Hippocampal formation (tissue), 2 donors: ENCODE measurements at regions not wholly inside any gene's neighbourhood (a gene's known extent, or its start where the extent isn't known, plus 50 kb on each side); places are given as distances from the start of the nearest gene placed in this dataset.
"Not testable (repeated sequence)": the region's sequence is repeated elsewhere in the genome, so short reads cannot be mapped to it uniquely, and the experiment has no call there.

Source experiments
- DNase-seq, 2 donors: peaks; one replicate each; lab custom pipeline; 2025; lab: John Stamatoyannopoulos, UW

GRCh38 chr4:114296126-114296525 is 302.5 kb upstream of the UGT8 start:
- no peak for DNase-seq

GRCh38 chr4:114302472-114302871 is 296.1 kb upstream of the UGT8 start:
- DNase-seq: no peak

DNA sequence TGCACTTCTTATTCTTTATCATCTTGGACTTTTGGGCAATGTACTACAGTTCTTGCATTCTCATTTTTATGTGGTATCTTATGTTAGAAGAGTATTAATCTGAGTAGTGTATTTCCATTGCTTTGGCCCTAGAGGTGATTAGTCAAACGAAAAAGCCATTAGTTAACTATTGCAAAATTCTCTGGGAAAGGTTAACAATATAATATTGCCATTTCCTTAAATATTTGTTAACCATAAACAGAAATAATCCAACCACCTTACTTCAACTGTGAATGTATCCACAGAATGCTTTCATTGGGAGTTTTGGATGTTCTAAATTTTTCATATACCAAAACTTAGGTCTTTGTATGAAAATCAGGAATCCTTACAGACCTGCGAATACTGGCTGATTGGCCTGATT is 294.6 kb upstream of the UGT8 start:
- DNase-seq: no peak

GRCh38 chr4:114304567-114304966 is 294.0 kb upstream of the UGT8 start:
- no peak for DNase-seq

DNA sequence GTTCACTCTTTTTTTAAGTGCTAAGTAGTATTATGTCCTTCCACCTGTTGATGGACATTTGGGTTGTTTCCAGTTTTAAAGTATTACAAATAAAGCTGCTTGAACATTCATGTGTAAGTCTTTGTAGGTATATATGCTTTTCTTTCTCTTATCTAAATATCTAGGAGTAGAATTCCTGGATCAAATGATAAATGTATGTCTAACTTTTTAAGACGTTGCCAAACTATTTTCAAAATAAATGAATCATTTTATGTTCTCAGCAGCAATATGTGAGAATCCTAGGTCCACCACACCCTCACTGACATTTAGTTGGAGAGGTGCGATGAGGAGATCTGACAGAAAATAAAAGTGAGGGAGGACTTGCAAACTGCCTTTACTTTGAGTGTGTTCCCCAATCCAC is 291.7 kb upstream of the UGT8 start:
- DNase-seq: no peak

- DNase-seq: no peak
These were observed 288.2 kb upstream of the UGT8 start for GRCh38 chr4:114310296-114310925.

DNA sequence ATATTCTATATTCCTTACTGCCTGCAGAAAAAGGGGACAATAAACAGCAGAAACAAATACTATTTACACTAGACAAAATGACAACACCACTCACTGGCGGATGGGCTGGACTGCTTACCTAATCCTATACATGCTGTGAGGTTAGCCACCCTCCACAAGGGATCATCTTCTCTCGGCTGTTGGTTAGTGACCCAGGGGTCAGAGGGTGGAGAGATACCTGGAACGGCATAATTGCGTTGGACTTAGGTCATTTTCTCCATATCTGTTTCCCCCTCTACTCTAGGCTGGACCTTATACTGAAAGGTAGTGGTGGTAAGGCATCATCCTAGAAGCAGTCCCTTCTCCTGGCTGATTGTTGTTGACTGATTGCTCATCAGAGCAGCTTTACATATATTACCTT is 286.8 kb upstream of the UGT8 start:
- DNase-seq: no peak

DNA sequence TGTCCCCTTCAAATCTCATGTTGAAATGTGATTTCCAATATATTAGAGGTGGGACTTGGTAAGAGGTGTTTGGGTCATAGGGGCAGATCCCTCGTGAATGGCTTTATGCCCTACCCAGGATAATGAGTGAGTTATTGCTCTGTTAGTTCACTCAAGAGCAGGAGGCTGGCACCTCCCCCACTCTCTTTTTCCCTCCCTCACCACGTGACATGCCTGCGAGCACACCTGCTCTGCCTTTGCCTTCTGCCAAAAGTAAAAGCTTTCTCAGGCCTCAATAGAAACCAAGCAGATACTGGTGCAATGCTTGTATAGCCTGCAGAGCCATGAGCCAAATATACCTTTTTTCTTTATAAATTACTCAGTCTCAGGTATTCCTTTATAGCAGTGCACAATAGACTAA is 286.3 kb upstream of the UGT8 start:
- DNase-seq: no peak

GRCh38 chr4:114316789-114317188 is 281.8 kb upstream of the UGT8 start:
- DNase-seq: no peak

- no peak for DNase-seq
These were observed 281.0 kb upstream of the UGT8 start for GRCh38 chr4:114317564-114317963.

- no peak for DNase-seq
These were observed 280.3 kb upstream of the UGT8 start for GRCh38 chr4:114318309-114318708.

- no peak for DNase-seq
These were observed 278.5 kb upstream of the UGT8 start for GRCh38 chr4:114320126-114320525.

GRCh38 chr4:114321366-114321765 is 277.2 kb upstream of the UGT8 start:
- DNase-seq: no peak

DNA sequence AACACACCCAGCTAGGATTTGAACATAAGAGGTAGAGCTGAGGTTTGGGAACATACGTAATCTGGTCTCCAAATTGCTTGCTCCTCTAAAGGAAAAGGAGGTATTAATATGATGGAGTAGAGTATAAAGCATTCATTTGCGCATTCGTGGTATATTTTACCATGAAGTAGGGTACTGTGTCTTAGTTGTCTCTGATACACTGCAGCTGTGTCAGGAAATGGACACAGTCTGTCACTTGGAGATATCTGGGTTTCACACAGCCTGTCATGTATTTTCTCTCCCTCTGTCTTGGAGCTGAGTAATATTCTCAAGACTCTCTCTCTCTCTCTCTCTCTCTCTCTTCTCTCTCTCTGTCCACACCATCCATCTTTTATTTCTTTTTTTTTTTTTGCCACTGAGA is 274.8 kb upstream of the UGT8 start:
- DNase-seq: no peak

DNA sequence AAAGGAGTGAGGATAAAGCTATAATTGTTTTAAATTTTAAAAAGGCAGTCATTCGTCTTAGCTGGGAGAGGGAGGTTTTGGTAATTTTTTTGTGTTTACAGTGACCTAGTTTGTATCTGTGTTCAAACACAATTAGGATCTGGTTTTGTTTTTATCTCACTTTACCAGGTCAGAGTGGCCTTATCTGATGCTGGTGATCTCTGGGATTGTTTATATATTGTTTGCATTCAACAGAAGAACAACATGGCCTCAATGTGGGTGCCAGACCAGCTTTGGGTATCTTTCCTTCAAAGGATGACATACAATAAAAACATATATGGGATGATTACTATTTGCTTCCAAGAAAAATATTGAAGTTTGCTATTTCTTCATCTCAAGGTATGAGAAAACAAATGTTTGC is 272.2 kb upstream of the UGT8 start:
- DNase-seq: no peak

GRCh38 chr4:114332119-114332518 is 266.5 kb upstream of the UGT8 start:
- no peak for DNase-seq

- not testable (repeated sequence) for DNase-seq
These were observed 264.2 kb upstream of the UGT8 start for GRCh38 chr4:114334363-114334762.

- no peak for DNase-seq
These were observed 263.7 kb upstream of the UGT8 start for GRCh38 chr4:114334884-114335330.

DNA sequence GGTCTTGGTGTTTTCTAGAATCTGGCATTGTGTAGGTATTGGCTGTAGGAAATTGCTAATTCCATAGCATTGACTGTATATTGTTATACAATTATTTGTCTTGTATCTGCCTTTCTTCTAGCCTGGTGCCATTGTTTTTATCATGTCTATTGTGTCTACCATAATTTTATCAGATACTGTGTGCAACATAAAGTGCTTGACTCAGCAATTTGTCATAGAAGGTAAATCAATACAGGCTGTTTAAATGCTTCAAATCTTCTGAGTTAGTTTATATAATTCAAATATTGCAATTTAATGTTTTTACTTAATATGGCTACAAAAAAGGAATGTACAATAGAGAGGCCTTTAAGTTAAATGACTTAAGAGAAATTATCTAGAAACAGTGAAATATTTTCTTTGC is 263.3 kb upstream of the UGT8 start:
- DNase-seq: no peak

DNA sequence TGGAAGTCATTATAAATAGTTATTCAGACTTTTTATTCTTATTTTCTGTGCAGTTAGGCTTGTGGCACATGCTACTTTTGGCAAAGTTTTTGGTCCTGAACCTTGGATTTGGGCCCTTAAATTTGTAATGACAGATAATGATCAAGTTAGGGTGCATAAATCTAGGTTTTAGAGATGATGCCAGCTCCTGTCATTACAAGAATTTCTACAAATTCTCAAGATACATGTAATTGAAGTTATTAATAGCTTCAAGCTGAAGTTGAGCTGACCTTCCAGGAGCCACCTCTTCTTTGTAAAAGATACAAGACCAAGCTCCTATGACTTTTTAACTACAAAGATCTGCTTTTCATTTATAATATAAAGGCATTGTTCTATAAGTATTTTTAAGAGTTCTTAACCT is 255.6 kb upstream of the UGT8 start:
- no peak for DNase-seq

GRCh38 chr4:114349543-114350175 is 248.9 kb upstream of the UGT8 start:
- DNase-seq: no peak

GRCh38 chr4:114358901-114359300 is 239.7 kb upstream of the UGT8 start:
- DNase-seq: no peak

GRCh38 chr4:114361249-114361648 is 237.4 kb upstream of the UGT8 start:
- no peak for DNase-seq

DNA sequence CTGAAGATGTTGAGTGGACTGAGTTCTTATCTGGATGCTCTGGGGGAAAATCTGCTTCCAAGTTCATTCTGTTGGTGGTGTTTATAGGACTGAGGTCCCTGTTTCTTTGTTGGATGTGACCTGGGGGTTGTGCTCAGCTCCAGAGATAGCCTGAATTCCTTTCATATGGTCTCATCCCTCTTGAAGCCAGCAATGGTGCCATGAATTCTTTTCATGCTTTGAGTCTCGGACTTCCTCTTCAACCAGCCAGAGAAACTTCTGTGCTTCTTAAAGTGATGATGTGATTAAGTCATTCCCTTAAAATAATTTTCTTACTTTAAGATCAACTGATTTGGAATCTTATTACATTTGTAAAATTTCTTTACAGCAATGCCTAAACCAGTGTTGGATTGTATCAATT is 233.8 kb upstream of the UGT8 start:
- no peak for DNase-seq
